Activated CD8-positive, alpha-beta memory T cell treated with anti-CD3 and anti-CD28 coated beads for 36 hours (primary cell): ENCODE measurements at regions not wholly inside any gene's neighbourhood (a gene's known extent, or its start where the extent isn't known, plus 50 kb on each side); places are given as distances from the start of the nearest gene placed in this dataset.

Experiments
- CTCF ChIA-PET: fragments of 350-600 bp; sonication (Branson Sonifier 250); formaldehyde crosslinking; loops from one replicate; lab custom pipeline; 2021; ENCODE audit warnings: antibody characterized with exemption; lab: Charles Lee
- POLR2A ChIA-PET: fragments of 350-600 bp; sonication (Branson Sonifier 250); formaldehyde crosslinking; loops from one replicate; lab custom pipeline; 2021; ENCODE audit warnings: antibody characterized with exemption; lab: Charles Lee

- ChIA-PET CTCF (no interaction called here), POLR2A (no interaction called here)
Measured at GRCh38 chr6:22024973-22025467, 271.8 kb downstream of the PRL start.

DNA sequence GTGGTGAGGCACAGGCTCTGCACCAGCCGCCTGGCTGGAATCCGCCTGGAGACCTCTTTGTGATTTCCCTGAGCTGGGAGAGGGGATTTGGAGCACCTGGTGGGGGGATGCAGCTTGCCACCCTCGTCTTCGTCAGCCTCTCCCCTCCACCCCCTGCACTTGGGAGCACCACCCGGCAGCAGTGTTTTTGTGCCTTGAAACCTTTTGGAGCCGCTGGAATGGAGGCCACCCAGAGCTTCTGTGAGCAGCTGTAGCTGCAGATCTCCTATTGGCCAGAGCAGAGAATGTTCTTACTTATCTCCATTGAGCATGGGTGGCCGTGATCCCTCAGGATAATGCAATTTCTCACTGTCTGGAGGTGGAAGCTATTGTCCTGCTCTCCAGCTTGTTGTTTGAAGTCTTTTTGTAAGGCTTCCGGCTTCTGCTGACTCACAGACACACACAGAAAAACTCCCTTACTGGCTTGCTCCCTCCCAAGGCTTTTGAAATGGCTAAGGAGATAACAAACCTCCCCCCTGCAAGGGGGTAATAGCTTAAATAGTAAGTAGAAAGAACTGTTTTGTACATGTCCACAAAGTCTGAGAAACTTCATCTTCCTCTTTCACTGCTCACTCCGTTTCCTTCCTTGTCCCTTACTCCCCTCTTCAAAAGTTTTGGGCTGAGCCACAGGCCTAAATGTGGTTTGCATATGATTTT is 271.2 kb downstream of the PRL start:
- ChIA-PET CTCF (no interaction called here), POLR2A (no interaction called here)

- POLR2A ChIA-PET, result no interaction called here
- CTCF ChIA-PET, result no interaction called here
Measured at GRCh38 chr6:22026164-22026678, 270.6 kb downstream of the PRL start.

- CTCF ChIA-PET, result no interaction called here
- POLR2A ChIA-PET, result no interaction called here
Measured at GRCh38 chr6:22027040-22027725, 269.7 kb downstream of the PRL start.

DNA sequence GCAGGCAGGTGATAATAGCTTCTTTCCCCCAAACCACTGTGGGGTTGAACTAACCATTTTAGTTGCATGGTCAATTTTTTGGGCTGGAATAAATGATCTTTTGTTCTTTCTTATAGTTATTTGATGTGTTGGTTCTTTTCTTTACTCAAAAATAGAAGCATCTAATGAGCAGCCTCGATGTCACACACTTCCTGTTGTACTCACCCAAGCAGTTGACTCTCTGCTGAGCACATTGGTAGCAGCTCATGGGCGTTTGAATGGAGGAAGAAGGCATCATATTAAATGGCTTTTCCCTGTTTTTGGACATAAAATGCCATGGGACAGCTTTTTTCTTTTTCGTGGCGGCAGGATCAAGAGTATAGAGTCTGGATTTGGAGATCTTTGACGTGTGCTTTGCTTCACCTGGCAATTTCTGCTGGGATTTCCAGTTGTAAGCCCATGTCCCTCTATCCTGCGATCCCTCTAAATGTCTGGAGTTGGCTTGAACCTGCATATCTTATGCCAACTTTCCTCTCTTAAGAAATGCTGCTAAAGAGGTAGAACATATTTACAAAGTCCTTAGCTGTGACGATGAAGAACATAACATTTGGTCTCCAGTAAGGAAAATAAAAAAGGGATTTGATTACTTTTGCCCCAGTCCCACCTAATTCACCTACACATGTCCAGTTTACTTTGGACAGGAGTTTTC is 268.3 kb downstream of the PRL start:
- POLR2A ChIA-PET, result no interaction called here
- CTCF ChIA-PET, result no interaction called here

GRCh38 chr6:22029171-22029570 is 267.7 kb downstream of the PRL start:
- ChIA-PET POLR2A (no interaction called here), CTCF (no interaction called here)

DNA sequence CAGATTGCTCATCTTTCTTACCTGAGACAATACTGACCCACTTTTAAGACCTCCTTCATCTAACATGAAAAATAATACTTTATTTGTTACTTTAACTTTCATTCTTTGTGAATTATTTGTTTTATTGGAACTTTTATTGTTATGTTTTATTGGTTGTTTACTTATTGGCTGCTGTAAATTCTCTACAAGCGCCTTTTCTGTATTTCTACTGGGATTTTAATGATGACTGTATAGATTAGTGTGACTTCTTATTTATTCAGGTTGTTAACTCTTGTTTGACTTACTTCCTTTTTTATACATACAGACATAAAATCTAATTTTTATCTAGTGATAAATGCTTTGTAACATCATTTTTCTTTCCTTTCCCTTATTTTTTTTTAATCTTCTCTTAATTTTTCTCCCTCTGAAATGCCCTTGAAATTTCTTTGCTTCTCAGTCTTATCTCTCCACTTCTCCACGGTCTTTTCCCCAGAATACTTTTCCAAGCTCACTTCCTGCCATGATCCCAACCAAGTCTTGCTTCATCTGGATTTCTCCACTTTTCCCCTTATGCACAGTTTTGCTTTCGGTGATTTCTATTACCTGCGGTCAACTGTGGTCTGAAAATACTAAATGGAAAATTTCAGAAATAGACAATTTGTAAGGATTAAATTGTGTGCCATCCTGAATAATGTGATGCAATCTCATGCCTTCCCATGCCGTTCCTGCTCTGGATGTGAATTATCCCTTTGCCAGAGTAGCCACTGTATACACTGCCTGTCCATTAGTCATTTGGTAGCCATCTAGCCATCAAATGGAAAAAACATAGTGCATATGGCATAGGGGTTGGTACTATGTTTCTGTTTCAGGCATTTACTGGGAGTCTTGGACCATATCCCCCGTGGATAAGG is 265.9 kb downstream of the PRL start:
- POLR2A ChIA-PET, result no interaction called here
- CTCF ChIA-PET, result no interaction called here

DNA sequence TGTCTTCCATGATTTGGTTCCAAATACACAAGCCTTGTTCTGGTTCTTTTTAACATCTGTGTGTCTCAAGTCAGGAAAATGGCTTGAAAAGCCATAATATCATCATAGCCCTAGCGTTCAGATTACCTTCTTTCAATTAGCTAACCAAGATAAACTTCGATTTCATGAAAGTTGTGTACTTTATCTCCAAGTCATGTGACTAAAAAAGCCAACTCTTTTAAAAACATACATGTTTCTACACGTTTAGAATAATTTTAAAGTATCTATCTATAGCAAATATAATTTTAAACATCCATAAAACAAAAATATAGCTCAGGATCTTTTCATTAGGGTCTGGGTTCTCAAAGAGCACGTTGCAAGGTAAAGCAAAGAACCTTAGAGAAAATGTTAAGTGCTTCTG is 261.1 kb downstream of the PRL start:
- POLR2A ChIA-PET, result no interaction called here
- CTCF ChIA-PET, result no interaction called here

DNA sequence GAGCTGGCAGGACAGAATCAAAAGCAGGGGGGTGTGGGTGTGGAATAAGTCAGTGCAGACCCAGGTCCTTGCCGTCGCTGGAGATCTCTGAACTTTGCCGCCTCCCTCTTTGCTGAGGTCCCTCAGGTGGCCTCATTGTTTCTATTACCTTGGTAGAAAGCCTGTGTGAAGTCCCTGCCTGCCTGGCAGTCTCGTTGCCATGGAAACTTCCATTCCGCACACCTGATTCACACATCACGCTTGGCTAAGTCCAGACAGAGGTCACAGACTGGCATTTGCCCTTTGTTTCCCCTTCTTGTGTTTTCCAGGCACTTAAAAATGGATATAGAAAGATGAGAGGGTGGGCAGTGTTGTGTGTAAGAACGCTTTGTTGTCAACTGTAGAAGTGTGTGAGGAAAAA is 260.6 kb downstream of the PRL start:
- ChIA-PET POLR2A (no interaction called here), CTCF (no interaction called here)

DNA sequence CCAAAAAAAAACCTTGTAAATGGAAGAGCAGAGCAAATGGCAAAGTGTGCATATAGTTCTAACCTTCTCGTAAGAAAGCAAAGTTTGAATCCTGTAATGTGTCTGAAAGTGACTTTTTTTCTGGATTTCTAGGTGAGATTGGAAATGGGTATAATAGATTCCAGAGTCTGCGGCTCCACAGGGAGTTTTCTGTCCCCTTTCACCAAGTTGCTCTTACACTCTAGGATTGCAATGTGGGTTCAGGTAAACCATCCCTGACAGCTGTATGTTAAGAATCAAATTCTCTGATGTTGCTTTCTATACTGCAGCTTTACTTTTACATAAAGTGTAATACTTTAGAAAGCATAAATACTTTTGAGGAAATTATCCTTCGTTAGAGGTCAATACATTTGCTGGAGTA is 260.1 kb downstream of the PRL start:
- ChIA-PET POLR2A (no interaction called here), CTCF (no interaction called here)

- ChIA-PET POLR2A (no interaction called here), CTCF (no interaction called here)
Measured at GRCh38 chr6:22041797-22042480, 254.9 kb downstream of the PRL start.

- ChIA-PET POLR2A (no interaction called here), CTCF (no interaction called here)
Measured at GRCh38 chr6:22042706-22043105, 254.1 kb downstream of the PRL start.

DNA sequence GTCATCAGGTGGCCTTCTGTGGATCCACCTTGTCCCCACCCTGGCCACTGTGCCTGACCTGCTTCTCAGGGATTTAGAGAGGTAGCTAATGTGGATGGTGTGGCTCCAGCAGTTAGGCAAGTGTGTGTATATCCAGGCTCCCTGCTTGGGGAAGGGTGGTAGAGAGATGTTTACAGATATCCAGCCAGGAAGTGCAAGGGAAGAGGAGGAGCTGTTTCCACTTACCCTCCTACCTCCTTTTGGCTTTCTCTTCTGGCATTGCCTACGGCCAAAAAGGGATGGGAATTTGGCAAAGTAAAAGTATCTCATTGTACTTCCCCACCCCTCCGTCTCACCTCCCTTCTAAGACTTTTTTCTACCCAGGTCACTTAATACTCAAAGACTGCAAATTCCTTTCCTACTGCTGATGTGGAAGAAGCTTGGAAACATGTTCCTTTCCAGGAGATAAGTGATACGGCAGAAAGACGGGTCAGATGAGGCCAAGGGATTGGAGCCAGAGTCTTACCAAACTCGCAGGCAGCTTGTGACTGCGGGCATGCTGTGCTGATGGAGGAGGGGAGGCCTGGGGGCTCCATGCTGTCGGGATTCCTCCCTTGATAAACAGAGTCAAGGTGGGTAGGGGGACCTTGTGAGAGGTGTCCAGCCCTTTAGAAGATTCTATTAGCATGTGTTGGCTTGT is 253.4 kb downstream of the PRL start:
- CTCF ChIA-PET, result no interaction called here
- POLR2A ChIA-PET, result no interaction called here

GRCh38 chr6:22045261-22045912 is 251.4 kb downstream of the PRL start:
- CTCF ChIA-PET, result no interaction called here
- POLR2A ChIA-PET, result no interaction called here

DNA sequence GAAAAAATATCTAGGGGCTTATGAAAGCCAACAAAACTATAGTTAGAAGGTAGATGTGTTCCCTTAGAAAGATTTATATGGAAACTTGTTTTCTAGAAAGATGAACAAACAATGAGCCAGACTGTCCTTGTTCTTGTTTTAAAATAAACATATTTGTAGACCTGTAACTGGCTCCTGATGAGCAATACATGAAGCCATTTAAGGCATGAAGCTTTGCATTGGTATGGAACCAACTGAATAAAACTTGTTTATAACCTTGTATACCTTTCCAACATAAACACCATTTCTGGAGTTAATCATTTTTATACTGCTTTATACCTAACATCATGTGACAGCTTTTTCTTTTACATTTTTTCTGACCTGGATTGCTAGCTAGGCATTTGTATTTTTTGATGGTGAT is 247.8 kb downstream of the PRL start:
- CTCF ChIA-PET, result no interaction called here
- POLR2A ChIA-PET, result no interaction called here

GRCh38 chr6:22053391-22053997 is 243.3 kb downstream of the PRL start:
- CTCF ChIA-PET, result no interaction called here

DNA sequence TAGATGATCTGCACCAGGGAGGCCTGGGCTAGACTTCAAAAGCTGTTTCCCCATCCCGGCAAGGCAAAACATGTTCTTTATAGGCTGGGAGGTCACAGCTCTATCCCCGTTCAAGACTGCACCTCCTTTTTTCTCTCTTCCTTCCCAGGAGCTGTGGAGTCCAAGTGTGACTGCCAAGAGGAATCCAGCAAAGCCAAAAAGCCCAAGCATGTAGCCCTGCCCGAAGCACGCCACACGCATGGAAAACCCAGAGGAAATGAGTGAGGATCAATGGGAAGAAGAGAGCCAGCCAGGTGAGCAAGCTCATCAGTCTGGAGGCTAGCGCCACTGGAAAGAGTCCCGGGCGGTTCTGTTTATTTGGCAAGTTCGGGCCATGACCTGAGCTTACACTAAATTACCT is 240.4 kb downstream of the PRL start:
- CTCF ChIA-PET, result no interaction called here

More at GRCh38 chr6:22053391-22053997, 243.3 kb downstream of the PRL start:
- POLR2A ChIA-PET, result no interaction called here

DNA sequence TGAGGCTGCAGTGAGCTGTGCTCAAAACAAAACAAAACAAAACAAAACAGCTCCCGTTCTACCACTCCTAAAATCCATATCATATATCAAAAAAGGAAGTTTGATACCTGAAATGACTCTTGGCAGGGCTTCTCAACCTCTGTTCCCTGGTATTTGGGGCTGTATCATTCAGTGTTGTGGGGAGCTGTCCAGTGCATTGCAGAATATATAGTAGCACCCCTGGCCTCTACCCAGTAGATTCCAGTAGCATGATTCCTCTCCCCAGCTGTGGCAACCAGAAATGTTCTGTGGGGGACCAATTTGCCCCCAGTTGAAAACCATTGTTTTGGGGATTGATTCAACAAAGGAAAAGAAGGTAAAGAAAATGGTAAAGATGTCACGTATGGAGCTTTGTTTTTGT is 238.9 kb downstream of the PRL start:
- ChIA-PET CTCF (no interaction called here), POLR2A (no interaction called here)

More for the DNA sequence above, 240.4 kb downstream of the PRL start:
- POLR2A ChIA-PET, result no interaction called here
